GM21367 (cell line): ENCODE measurements at regions not wholly inside any gene's neighbourhood (a gene's known extent, or its start where the extent isn't known, plus 50 kb on each side); places are given as distances from the start of the nearest gene placed in this dataset.
"Not testable (repeated sequence)": the region's sequence is repeated elsewhere in the genome, so short reads cannot be mapped to it uniquely, and the experiment has no call there.

ENCODE experiments used
- ATAC-seq: cut with Tn5 transposase; IDR thresholded peaks from one replicate; pipeline ENCODE4 v1.9.1; 2021; ENCODE audit not compliant: unreplicated experiment

DNA sequence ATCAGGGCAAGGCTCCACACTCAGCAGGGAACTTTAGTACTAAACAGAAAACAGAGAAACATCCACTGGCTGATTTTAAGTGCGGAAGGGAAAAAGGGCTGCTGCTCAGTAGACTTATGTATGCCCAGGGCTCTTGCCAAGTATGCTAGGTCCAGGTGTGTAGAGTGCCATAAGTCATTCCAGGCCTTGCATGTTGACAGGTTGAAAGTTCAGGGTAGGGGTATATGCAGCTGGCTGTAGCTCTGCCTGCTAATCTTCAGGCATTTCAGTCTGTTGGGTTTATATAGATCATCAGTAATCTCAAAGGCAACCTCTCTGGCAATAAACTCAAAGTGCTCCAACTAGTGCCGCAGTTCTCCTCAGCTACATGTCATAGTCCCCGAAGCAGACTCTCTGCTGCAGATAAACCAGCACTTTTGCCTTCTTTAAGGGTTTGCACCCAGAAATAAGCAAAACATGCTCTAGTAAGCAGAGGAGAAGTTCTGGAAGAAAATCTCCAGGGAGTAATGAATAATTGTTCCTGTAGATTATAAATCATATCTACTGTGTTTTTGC is 134.9 kb upstream of the GRIA3 start:
- no peak for ATAC-seq

- no peak for ATAC-seq
These were observed 123.1 kb upstream of the GRIA3 start for GRCh38 chrX:123060986-123061385.

GRCh38 chrX:123064053-123064452 is 120.0 kb upstream of the GRIA3 start:
- ATAC-seq, result no peak

- ATAC-seq, result no peak
These were observed 111.2 kb upstream of the GRIA3 start for GRCh38 chrX:123072686-123073385.

- ATAC-seq, result no peak
These were observed 108.0 kb upstream of the GRIA3 start for GRCh38 chrX:123075947-123076561.

DNA sequence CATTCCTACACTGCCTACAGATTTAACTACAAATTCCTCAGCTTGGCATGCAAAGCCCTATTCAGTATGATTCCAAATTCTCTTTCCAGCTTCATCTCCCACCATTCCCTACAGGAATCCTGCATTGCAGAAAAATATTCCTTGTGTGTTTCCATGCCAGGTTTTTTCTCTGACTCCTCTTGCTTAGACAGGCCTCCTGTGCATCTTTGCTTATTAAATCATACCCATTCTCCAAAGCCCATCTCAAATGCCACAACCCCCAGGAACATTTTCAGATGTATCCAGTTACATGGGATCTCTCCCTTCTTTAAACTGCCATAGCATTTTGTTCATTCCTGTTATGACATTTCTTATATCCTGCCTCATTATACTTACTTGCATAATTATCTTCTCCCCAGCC is 106.4 kb upstream of the GRIA3 start:
- ATAC-seq, result no peak

DNA sequence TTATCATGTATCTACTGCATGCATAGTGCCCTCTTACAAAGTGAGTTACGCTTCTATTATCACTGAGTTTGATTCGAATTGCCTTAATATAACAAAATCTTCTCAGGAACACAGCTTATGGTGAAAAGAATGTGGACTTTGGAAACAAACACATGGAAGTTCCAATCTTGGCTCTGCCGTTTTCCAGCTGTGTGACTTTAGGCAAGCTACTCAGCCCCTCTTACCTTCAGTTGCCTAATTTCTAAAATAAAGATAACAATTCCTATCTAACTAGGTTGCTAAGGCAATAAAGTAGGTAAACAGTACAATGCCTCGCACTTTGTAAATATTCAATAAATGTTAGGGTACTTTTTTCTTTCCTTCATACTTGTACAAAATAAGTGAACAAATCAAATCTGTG is 104.0 kb upstream of the GRIA3 start:
- ATAC-seq, result no peak

DNA sequence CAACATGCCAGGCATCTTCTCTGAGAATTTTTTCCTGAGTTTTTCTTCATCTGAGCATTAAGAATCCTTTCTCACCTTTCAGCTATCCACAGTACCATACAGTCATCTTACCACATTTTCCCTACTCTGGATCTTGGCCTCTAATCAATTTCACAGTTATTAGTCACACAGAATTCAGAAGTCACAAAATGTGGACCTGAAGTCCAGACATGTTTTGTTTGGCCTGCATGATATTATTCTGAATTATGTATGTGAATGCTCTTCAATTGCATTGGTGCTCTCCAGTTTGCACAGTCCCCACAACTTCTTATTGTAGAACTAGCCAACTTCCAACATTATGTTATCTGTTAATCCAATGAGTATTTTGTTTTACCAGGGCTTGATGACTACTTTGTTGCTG is 102.3 kb upstream of the GRIA3 start:
- ATAC-seq, result no peak

- ATAC-seq, result no peak
These were observed 100.2 kb upstream of the GRIA3 start for GRCh38 chrX:123083924-123084323.

GRCh38 chrX:123084797-123085196 is 99.3 kb upstream of the GRIA3 start:
- no peak for ATAC-seq

DNA sequence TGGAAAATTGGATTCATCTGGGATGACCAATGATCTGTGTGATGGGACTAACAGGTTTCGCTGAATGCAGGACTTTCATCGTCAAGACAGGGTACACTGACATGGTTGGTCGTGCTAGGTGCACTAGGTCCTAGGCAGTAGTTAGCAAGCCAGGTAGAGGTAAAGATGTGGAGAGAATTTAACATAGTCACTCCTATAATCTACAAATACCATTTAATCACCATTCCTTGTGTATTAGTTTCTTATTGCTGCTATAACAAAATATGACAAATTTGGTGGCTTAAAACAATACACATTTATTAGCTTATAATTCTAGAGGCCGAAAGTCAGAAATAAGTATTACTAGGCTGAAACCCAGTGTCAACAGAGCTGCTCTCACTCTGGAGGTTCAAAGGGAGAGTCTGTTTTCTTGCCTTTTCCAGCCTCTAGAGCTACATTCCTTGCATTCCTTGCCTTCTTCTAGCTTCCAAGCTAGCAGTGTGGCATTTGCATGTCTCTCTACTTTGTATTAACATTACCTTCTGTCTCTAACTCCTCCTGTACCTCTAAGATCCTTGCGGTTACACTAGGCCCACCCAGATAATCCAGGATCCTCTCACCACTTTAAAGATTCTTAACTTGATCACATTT is 98.7 kb upstream of the GRIA3 start:
- ATAC-seq, result no peak

DNA sequence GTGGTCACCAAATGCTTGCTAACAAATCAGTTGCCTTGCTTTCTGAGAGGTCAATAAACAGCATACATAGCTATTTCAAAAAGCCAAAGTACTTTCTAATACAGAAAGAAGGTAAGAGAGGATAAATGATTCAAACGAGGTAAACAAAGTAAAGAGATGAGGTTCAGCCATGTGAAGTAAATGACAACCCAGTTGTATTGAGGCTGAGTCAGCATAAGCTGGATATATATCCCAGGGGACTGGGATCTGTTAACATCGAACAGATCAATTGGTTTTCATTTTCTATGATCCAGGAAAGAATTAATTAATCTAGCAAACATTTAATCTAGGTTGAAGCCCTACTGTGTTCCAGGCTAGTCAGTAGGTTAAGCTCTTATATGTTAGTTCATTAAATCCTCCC is 97.3 kb upstream of the GRIA3 start:
- no peak for ATAC-seq

- ATAC-seq, result no peak
These were observed 96.8 kb upstream of the GRIA3 start for GRCh38 chrX:123087326-123087725.

GRCh38 chrX:123088331-123088730 is 95.7 kb upstream of the GRIA3 start:
- no peak for ATAC-seq

DNA sequence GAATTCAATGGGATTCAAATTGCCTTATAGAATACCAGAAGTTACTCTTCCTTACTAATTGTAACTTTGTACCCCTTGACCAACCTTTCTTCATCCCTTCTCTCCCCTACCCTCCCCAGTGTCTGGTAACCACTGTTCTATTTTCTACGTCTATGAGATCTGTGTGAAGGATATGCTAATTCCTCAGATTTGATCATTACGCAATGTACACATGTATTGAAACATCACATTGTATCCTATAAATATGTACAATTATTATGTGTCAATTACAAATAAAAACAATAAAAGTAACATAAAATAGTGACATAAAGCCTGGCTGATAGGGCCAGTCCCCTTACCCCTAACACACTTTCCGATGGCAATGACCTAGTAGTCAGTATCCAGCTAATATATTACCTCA is 95.1 kb upstream of the GRIA3 start:
- no peak for ATAC-seq

- no peak for ATAC-seq
These were observed 90.3 kb upstream of the GRIA3 start for GRCh38 chrX:123093792-123094191.

- no peak for ATAC-seq
These were observed 75.3 kb upstream of the GRIA3 start for GRCh38 chrX:123108513-123109427.

DNA sequence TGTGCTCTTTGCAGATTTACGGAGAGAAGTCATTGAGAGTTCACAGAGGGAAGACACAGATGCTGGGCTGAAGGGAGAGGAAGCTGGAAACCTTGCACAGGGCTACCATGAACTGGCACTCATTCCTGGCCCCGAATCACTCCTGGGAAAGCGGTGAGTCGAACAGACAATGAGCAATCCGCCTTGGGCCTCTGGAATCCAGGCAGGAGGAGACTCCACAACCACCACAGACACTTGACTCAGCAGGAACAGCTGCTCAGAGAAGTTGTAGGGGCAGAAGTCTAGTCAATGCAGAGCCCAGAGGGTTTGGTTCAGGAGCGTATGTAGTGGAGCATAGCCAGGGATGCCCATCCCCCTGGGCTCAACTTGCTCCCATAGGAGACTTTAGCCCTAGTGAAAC is 62.8 kb upstream of the GRIA3 start:
- ATAC-seq, result no peak

- not testable (repeated sequence) for ATAC-seq
These were observed 54.3 kb upstream of the GRIA3 start for GRCh38 chrX:123129805-123130204.
